Peyer's patch (tissue), 4 donors: ENCODE measurements at regions not wholly inside any gene's neighbourhood (a gene's known extent, or its start where the extent isn't known, plus 50 kb on each side); places are given as distances from the start of the nearest gene placed in this dataset.

ENCODE experiments used
- POLR2A ChIP-seq, 2 donors: fragments of 450-650 bp; IDR thresholded peaks; one replicate each; pipeline ENCODE4 v1.5.1; 2017; ENCODE audit warnings: antibody characterized with exemption in 2 of 2, mild to moderate bottlenecking in 2 of 2, moderate library complexity in 2 of 2
- TF ChIP-seq, protein P1 (sequence below), 6 experiments: fragments of 450-650 bp in 4 of 6; fragments of 200-600 bp in 2 of 6; sonication (generic) in 1 of 6; IDR thresholded peaks; one replicate each; pipeline ENCODE4 v1.5.1; 2017 to 2019; ENCODE audit warnings: antibody characterized with exemption in 6 of 6, mild to moderate bottlenecking in 3 of 6, moderate library complexity in 1 of 6

- TF ChIP-seq, protein P1, sequence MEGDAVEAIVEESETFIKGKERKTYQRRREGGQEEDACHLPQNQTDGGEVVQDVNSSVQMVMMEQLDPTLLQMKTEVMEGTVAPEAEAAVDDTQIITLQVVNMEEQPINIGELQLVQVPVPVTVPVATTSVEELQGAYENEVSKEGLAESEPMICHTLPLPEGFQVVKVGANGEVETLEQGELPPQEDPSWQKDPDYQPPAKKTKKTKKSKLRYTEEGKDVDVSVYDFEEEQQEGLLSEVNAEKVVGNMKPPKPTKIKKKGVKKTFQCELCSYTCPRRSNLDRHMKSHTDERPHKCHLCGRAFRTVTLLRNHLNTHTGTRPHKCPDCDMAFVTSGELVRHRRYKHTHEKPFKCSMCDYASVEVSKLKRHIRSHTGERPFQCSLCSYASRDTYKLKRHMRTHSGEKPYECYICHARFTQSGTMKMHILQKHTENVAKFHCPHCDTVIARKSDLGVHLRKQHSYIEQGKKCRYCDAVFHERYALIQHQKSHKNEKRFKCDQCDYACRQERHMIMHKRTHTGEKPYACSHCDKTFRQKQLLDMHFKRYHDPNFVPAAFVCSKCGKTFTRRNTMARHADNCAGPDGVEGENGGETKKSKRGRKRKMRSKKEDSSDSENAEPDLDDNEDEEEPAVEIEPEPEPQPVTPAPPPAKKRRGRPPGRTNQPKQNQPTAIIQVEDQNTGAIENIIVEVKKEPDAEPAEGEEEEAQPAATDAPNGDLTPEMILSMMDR (IDR thresholded peaks at IDR 0.05): no peak
- no peak for TF ChIP-seq POLR2A (IDR thresholded peaks at IDR 0.05)
These were observed 66.0 kb upstream of the ANKRD1 start for GRCh38 chr10:90986870-90987269.
